NCI-H187 (cell line): ENCODE measurements at regions not wholly inside any gene's neighbourhood (a gene's known extent, or its start where the extent isn't known, plus 50 kb on each side); places are given as distances from the start of the nearest gene placed in this dataset.

ENCODE experiments used
- DNase-seq, 2 experiments: peaks; one replicate each; lab custom pipeline; 2025; lab: John Stamatoyannopoulos, UW

DNA sequence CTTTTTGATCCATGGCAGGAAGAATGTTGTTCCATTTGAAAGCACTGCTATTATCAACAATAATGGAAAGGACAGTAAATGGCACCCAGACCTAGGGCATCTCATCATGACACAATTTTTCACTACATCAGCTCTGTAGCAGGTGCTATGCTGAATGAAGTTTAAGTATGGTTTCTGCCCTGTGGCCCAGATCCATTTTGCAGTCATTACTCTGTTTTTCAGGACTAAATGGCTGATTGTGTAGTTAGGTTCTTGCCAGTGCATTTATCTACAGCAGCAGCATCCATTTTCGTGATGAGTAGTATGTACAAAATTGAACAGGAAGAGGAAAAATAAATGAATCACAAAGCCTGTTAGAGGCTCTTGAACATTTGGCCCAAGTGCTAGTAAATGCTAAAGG, 270.5 kb upstream of the CD180 start:
- no peak for DNase-seq

DNA sequence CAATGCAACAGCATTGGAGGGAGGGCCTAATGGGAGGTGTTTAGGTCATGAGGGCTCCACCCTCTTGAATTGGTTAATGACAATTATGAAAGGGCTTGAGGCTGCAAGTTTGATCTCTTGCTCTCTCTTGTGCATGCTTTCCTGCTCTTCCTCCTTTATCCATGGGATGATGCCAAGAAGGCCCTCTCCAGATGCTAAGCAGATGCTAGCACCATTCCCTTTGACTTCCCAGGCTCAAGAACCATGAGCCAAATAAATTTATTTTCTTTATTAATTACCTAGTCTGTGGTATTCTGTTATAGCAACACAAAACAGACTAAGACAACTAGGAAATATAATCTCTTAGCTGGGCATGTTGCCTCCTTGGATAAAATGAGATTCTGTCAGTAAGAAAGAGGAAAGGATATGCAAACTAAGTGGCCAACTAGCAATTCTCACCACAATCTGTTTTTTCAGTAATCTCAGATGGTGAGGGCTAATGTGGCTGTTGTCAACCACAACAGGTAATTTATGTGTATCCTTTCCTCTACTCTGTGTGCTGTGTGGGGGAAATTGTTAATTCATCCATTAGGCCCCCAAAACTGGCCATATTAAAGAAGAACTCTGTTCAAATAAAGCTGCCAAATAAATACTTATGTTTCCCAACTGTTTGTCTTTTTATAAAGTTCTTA, 269.1 kb upstream of the CD180 start:
- no peak for DNase-seq

DNA sequence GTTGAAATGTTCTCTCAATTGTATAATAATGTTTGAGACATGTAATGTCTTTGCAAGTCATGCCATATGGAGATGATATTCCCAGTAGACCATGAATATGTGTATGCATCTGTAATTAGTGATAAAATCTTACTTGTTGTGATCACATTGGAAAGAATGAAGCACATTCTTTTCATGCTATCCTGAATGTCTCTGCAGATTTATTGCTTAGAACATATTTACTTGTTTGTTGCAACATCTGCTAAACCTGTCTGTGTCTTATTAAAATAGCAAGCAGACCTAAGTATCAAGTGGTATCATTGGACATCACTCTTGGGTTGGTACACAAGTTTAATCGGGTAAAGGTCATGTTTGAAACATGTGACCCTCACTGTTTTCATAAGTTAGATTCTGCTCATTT, 265.5 kb upstream of the CD180 start:
- DNase-seq: no peak

DNA sequence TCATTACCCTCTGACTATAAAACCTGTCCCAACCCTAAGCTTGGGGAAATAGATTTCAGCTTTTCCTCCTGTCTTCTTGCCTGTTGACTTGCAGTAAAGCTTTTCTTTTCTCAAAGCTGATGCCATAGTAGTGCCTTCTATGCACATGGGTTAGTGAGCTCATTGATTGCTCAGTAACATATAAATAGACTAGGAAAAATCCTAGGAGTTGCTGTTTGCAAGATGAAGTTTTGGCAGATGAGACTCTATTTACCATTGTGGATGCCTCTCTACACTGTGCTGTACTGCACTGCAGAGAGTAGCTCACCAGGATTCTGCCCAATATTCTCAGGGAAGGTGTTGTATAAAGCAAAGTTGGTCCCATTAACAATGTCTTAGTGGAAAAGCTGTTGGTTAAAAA, 262.7 kb upstream of the CD180 start:
- DNase-seq: no peak

DNA sequence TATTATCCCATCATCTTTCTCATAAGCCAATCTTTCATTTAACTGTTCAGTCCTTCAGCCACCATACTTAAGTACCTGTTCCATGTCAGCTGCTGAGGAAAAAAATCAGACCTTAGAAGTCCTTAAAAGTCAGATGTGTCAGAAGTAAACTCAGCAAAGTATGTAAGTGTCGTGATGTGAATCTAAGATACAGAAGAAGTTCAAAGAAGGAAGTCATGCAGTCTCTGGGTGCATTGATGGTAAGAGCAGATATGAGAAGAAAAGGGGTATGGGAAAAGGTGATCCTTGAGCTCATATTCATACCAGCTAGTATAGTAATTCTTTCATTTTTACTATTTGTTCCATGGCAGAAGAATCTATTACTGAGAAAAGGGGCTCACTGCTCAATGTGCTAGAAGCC, 259.4 kb upstream of the CD180 start:
- no peak for DNase-seq

DNA sequence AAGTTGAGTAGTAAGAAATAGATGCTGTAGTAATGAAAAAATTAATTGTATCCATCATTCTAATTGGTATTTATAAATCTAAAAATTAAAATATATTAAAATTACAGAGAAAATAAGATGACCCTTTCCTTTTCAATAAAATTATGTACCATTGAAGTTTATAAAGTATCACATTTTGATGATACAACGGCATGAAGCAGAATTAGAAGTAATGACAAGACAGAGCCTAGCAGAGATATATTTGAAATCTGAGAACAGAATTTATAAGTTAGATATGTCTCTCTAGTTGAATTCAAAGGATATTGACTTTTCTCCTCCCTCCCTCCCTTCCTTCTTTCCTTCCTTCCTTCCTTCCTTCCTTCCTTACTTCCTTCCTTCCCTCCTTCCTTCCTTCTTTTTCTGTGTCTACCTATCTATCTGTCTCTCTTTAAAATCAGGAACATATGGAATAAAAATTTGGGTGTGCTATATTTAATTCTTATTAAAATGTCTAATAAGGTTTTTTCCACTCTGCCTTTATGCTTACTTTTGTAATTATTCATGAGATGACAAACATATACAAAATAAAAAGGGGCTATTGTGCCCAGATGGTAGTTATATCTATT, 258.5 kb upstream of the CD180 start:
- no peak for DNase-seq

DNA sequence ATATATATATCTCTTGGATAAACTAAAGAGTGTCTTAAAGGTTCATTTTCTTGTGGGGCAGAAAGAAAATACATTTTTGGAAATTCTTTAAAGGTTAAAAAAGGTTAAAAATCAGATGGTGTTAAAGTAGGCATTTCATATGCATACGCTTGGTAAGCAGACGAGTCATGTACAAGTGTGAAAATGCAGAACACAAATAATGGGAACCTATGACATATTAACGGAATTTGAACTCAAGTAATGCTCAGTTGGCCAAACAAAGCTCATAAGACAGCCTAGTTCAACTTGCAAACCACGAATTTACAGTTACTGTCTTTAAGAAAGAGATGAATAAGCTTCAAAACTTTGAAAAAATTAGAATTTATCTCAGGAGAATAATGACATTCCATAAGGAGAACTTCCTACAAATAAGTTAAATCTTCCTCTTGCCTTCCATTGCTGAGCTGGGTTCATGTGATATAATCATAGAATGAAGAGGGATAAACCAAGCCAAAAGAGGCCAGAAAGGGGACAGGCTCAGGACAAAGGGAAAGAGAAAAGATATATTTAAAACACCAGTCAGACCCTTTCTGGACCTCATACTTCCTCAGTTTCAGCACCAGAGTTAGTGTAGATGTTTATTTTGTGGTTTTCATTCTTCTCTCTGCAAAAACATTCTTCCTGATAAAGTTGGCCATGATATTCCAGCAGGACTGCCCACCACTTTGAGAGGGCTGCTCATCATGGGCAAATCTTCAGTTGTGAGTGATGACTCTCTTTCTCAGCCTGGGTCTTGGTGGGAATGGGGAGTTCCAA, 256.7 kb upstream of the CD180 start:
- DNase-seq: no peak

DNA sequence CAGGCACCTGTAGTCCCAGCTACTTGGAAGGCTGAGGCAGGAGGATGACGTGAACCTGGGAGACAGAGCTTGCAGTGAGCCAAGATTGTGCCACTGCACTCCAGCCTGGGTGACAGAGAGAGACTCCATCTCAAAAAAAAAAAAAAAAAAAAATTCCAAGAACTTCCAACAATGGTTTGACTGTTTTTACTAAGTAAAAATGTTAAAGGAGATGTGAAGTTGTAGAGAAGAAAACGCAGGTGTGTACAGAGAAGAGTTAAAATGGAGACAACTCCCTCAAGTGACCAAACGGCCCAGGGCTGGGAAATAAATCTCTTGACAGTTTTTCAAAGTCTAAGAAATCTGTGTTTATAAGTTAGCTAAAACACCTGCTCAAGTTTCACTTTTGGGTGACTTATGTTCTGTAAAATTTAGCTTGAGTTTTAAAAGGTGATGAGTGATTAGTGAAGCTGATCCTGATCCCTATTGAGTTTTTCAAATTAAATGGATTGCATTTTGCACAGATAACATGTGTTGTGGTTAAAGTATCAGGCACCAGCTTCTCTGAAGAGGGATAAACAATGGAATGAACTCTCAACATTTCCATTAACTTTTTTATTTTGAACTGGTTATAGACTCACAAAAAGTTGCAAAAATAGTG, 255.2 kb upstream of the CD180 start:
- no peak for DNase-seq

DNA sequence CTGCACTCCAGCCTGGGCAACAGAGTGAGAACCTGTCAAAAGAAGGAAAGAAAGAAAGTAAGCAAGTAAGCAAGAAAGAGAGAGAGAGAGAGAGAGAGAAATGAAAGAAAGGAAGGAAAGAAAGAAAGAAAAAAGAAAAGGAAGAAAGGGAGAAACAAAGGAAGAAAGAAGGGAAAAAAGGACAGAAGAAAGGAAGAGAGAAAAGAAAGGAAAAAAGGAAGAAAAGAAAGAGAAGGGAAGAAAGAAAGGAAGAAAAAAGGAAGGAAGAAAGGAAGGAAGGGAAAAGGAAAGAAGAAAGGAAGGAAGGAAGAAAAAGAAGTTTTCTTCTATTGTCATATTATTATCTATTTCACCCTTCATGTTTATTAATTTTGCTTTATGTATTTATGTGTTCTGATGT, 251.1 kb upstream of the CD180 start:
- DNase-seq: no peak

DNA sequence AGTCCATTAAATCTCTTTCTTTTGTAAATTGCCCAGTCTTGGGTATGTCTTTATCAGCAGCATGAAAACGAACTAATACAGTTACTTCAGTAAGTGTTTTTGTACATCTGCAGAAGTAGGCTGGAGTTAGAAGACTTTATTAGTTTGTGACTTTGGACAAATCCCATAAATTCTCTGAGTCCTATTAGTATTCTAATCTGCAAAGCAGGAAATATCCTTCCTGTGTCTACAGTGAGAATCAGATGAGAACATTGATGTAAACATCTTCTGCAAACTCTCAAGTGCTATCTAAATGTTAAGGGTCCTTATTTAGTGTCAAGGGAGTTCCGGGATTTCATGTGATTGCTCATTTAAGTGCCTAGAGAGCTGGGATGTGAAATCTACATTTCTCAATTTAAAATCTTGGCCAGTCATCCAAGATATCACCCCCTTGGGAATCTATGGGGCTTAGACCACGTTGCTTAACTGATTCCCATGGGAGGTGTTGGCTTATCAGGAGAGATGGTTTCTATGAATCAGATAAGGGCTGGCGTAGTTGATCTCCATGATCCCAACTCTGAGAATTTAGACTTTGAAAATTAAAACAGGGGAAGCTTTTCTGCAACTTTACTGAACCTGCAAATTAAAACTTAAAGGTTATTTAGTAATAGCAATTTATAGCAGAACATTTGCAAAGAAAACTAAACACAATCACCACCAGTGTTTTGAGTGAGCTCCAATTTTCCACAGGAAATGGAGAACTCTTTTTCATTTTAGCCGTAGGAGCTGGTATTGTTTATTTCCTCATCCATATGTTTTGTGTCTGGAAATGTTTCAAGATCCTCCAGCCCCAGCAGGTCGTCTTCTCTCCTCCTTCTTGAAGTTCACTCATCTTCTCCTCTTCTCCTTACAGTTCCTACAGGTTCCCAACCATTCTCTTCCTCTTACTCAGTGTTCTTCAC, 241.6 kb upstream of the CD180 start:
- no peak for DNase-seq

DNA sequence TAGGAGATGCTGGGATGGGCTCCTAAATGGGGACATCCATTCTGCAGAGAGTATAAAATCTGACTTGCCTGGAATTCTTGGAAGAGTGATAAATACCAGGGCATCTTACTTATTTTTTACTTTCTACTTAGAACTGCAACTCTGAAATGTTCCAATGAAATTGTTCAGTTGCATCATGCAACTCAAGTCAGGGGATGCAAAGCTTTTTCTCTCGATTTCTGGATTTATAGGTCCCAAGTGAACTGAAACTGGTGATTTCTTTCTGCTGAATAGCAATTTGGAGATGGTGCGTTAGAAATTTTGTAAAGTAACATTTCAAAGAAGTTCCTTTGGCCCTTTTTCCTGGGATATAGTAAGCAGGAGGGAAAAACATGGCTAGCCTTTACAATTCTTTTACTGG, 238.4 kb upstream of the CD180 start:
- no peak for DNase-seq

DNA sequence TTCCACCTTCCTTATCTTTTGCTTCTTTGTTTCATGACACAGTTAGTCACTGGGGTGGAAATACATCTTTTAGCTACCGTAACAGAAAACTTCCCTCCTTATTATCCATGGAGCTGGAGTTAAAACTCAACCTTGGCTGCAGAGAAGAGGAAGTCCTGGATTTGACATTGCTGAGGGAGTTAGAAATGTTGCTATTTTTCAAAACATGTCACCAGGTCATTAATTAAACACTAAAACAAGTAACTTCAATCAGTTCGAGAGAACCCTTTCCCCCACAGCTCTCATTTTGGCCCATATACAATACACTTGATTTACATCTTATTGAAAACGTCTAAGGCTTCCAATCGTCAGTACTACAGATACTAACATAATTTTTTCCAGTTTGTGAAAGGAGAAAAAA, 237.9 kb upstream of the CD180 start:
- no peak for DNase-seq

DNA sequence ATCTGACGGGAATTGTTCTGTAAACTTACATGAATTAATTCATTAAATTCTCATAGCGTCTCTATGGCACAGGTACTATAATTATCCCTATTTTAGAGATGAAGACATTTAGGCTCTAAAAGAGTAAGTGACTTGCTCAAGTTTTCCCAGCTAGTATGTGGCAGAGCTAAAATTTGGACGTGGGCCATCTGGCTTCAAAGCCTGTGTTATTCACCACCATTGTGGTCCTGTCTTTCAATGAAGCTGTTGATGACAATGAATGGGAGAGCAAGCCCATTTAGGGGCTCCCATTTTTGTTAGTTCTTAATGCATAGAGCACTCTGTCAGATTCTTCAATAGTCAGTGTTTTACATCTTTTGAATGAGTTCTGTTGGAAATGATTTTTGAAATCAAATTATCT, 236.0 kb upstream of the CD180 start:
- no peak for DNase-seq

DNA sequence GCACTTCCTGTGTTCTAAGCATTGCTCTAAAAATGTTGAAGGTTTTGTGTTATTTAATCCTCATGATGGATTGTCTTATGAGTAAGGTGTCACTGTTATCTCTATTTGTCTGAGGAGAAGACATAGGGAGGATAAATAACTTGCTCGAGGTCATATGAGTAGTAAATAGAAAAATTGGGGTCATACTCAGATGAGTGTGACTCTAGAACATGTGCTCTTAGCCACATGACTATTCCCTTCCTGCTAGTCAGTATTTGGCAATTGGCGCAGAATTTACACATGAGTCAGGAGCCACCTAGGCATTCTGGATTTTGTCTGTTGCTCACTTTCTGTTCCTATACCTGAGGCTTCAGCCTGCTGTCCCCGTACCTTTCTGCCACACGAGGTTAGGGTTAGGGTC, 234.6 kb upstream of the CD180 start:
- DNase-seq: no peak

DNA sequence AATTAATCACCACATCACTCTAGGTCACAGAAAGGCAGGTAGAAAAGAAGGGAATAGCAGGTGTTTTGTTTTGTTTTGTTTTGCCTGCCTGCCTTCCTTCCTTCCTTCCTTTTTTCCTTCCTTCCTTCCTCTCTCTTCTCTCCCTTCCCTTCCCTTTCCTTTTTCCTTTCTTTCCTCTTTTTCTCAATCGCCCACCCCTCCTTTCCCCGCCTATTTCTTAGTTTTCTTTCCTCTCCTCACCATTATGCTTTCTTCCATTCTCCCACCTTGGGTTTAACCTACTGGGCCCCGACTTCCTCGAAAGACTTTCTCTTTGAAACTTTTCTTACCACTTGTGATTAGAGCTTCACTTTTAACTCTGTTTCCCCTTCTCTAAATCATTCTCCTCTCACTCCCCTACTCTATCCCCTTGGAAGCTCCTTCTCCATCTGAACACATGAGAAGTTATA, 231.3 kb upstream of the CD180 start:
- DNase-seq: no peak

DNA sequence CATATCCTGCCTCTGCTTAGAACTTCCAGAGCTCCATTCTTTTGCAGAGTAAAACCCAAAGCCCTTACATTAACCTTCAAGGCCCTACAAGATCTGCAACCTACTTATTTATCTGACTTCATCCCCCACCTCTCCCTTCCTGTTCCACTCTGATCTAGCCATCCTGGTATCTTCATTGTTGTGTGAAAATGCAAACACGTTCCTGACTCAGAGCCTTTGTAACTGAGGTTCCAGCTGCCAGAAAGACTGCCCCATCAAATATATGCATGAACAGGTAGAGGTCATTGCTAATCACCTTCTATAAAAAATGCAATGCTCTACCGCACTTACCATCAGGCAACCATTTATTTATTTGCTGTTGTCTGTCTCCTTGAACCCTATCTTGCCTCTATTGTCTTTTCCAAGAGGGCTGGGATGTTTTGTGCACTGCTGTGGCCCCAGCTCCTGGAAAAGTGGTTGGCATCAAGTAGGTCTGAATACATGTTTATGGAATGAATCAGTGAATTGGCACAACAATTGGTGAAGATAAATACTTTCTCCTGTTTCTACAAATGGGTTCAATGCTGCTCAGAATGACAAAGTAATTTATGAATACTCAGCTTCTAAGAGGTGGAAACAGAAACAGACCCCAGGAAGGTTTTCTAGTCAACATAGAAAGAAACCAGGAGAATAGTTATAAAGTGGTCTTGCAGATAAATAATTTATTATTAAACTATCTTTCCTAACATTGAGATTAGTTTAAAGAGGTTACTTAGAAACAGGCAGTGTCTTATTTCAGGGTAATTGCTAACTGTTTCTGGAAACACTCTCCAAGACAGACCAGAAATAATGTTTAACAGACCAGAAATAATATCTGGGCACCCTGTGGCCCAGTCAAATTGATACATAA, 230.6 kb upstream of the CD180 start:
- no peak for DNase-seq

DNA sequence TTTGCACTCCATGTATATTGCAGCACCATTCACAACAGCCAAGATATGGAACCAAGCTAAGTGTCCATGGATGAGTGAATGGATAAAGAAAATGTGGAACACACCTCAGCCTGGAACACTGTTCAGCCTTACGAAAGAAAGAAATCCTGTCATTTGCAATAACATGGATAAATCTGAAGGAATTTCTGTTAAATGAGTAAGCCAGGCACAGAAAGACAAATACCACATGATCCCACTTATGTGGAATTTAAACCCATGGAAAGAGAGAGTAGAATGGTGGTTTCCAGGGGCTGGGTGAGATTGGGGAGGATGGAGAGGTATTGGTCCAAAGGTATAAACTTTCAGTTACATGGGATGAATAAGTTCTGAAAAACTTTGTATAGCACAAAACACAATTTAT, 228.9 kb upstream of the CD180 start:
- no peak for DNase-seq

DNA sequence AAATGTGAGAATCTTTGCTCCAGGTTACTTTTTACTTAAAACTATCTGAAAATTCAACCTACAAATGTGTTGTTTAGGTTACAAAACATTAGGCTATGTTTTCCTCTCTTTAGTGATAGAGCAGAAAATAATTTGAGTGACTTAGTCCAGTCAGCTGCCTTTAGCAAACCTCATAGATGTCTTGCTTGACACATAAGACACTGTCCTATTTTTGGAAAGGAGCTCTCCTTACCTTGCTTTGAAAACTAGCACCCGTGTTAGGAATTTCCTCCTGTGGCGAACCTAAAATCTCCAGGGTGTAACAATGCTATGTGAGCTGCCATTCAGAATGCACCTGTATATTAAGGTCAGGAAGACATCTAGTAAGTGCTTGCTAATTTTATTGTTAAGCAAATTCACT, 221.2 kb upstream of the CD180 start:
- no peak for DNase-seq

DNA sequence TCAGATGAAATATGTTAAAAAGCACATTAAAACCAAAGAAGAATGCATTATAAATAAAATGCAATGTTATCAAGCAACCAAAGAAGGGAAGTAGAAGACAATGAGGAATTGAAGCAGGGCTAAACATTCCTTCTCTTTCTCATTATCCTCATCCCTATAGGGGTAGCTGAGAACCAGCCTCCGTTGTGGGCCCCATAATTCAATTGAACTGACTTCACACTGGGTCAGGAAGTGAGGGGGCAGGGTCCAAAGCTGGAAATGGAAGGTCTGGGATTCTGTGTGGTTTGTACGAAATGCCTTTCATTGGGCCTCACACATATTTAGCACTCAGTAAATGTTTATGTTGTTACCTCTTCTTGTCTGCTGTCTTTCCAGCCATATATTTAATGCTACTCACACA, 220.4 kb upstream of the CD180 start:
- DNase-seq: no peak

DNA sequence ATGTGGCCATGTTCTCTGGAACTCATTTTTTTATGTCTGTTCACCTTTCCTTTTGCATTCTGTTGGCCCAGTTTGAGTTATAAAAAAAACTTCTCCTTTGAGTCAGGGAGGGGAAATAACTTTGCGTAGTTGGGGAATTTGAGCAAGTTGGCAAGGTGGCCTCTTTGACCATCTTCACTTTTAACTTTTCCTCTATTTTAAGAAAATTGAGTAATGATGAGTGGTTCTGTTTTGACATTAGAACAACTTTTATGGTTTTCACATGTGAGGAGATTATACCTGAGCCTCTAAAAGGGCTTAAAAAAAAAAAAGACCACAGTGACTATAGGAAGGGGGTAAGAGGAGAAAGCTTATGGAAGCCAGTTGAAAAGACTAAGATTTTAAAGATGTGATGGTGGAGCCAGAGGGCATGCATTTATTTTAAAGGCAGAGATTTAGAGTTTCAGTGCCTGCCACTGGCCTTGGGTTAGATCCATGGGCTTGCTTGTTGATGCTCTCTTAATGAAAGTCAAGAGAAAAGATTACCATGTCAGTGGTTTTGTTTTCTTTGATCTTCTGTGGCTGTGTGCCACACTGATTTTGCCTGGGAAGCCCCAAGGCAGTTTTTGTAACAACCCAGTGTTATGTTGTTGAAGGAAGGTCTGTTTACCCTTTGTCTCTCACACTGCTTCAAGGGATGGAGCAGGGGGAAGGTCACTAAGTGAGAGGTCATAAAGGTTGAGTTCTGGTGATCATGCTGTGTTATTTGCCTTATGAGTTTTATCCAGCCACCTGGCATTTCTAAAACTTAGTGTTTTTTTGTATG, 219.7 kb upstream of the CD180 start:
- DNase-seq: no peak
